ENCODE measurements at regions not wholly inside any gene's neighbourhood (a gene's known extent, or its start where the extent isn't known, plus 50 kb on each side); places are given as distances from the start of the nearest gene placed in this dataset.
"Not testable (repeated sequence)": the region's sequence is repeated elsewhere in the genome, so short reads cannot be mapped to it uniquely, and the experiment has no call there.

GRCh38 chr2:34162231-34162630 is 563.1 kb upstream of the FAM98A start:
- DNase-seq (ENCODE audit: low read depth) = no peak
- no peak overlapping the region for H3K4me3 ChIP-seq (ENCODE audit: low read depth, low read length)
- no peak for TF ChIP-seq MYC (IDR thresholded peaks at IDR 0.05; ENCODE audit: low read depth, low read length)
- TF ChIP-seq POLR2A (IDR thresholded peaks at IDR 0.05; ENCODE audit: extremely low read depth, insufficient read length) = no peak
- no peak for TF ChIP-seq CTCF (IDR thresholded peaks at IDR 0.05; ENCODE audit: low read depth, low read length)

GRCh38 chr2:34161549-34161948 is 562.5 kb upstream of the FAM98A start:
- DNase-seq (ENCODE audit: low read depth) = no peak
- no peak for TF ChIP-seq POLR2A (IDR thresholded peaks at IDR 0.05; ENCODE audit: extremely low read depth, insufficient read length)
- TF ChIP-seq MYC (IDR thresholded peaks at IDR 0.05; ENCODE audit: low read depth, low read length) = no peak
- no peak for TF ChIP-seq MAX (IDR thresholded peaks at IDR 0.05; ENCODE audit: low read depth, low read length)
- TF ChIP-seq CTCF (IDR thresholded peaks at IDR 0.05; ENCODE audit: low read depth, low read length) = no peak
- no peak overlapping the region for H3K4me3 ChIP-seq (ENCODE audit: low read depth, low read length)

GRCh38 chr2:34159901-34160300 is 560.8 kb upstream of the FAM98A start:
- H3K4me3 ChIP-seq (ENCODE audit: low read depth, low read length) = no peak overlapping the region
- TF ChIP-seq POLR2A (IDR thresholded peaks at IDR 0.05; ENCODE audit: extremely low read depth, insufficient read length) = no peak
- TF ChIP-seq CTCF (IDR thresholded peaks at IDR 0.05; ENCODE audit: low read depth, low read length) = no peak
- no peak for TF ChIP-seq MYC (IDR thresholded peaks at IDR 0.05; ENCODE audit: low read depth, low read length)
- TF ChIP-seq MAX (IDR thresholded peaks at IDR 0.05; ENCODE audit: low read depth, low read length) = no peak
- no peak for DNase-seq (ENCODE audit: low read depth)

GRCh38 chr2:34153484-34153883 is 554.4 kb upstream of the FAM98A start:
- DNase-seq (ENCODE audit: low read depth) = no peak
- no peak overlapping the region for H3K4me3 ChIP-seq (ENCODE audit: low read depth, low read length)
- TF ChIP-seq CTCF (IDR thresholded peaks at IDR 0.05; ENCODE audit: low read depth, low read length) (no peak), POLR2A (IDR thresholded peaks at IDR 0.05; ENCODE audit: extremely low read depth, insufficient read length) (no peak), MAX (IDR thresholded peaks at IDR 0.05; ENCODE audit: low read depth, low read length) (no peak), MYC (IDR thresholded peaks at IDR 0.05; ENCODE audit: low read depth, low read length) (no peak)

GRCh38 chr2:34147780-34148179 is 548.7 kb upstream of the FAM98A start:
- no peak for TF ChIP-seq CTCF (IDR thresholded peaks at IDR 0.05; ENCODE audit: low read depth, low read length)
- H3K4me3 ChIP-seq (ENCODE audit: low read depth, low read length) = no peak overlapping the region
- DNase-seq (ENCODE audit: low read depth) = no peak

GRCh38 chr2:34143149-34143548 is 544.0 kb upstream of the FAM98A start:
- TF ChIP-seq MAX (IDR thresholded peaks at IDR 0.05; ENCODE audit: low read depth, low read length) (no peak), POLR2A (IDR thresholded peaks at IDR 0.05; ENCODE audit: extremely low read depth, insufficient read length) (no peak), MYC (IDR thresholded peaks at IDR 0.05; ENCODE audit: low read depth, low read length) (no peak), CTCF (IDR thresholded peaks at IDR 0.05; ENCODE audit: low read depth, low read length) (no peak)
- no peak for DNase-seq (ENCODE audit: low read depth)

GRCh38 chr2:34142531-34143008 is 543.5 kb upstream of the FAM98A start:
- not testable (repeated sequence) for H3K4me3 ChIP-seq (ENCODE audit: low read depth, low read length); DNase-seq (ENCODE audit: low read depth)

More at GRCh38 chr2:34143149-34143548, 544.0 kb upstream of the FAM98A start:
- H3K4me3 ChIP-seq (ENCODE audit: low read depth, low read length) = no peak overlapping the region

GRCh38 chr2:34133065-34133464 is 534.0 kb upstream of the FAM98A start:
- not testable (repeated sequence) for H3K4me3 ChIP-seq (ENCODE audit: low read depth, low read length); DNase-seq (ENCODE audit: low read depth)
